Keratinocyte (primary cell): ENCODE measurements at regions not wholly inside any gene's neighbourhood (a gene's known extent, or its start where the extent isn't known, plus 50 kb on each side); places are given as distances from the start of the nearest gene placed in this dataset.

Source experiments
- DNase-seq: peaks from one replicate; pipeline ENCODE4 v3.0.0-alpha.2; 2011; ENCODE audit warnings: low read depth, missing footprints, low spot score
- FAIRE-seq: peaks from 2 replicates; lab custom pipeline; 2011; peaks lifted over from hg19 to GRCh38; lab: Jason Lieb, UNC
- H2AFZ ChIP-seq: 2 replicates; pipeline ENCODE4 v1.6.0; 2012; ENCODE audit warnings: low read length, control low read depth, inconsistent platforms; ENCODE audit not compliant: control insufficient read depth
- H3K27ac ChIP-seq: 2 replicates; pipeline ENCODE4 v1.5.1; 2011; ENCODE audit warnings: low read length; ENCODE audit not compliant: control insufficient read depth, insufficient read depth
- H3K27me3 ChIP-seq: 3 replicates; pipeline ENCODE4 v1.6.0; 2011; ENCODE audit warnings: low read length; ENCODE audit not compliant: control insufficient read depth, insufficient read depth; ENCODE audit errors: extremely low read depth
- H3K36me3 ChIP-seq, 2 experiments: 2 replicates in 1 of 2; 3 replicates in 1 of 2; pipeline ENCODE4 v1.5.1; 2011; ENCODE audit warnings: low read length in 2 of 2, mild to moderate bottlenecking in 1 of 2; ENCODE audit not compliant: control insufficient read depth in 2 of 2, insufficient read depth in 2 of 2; ENCODE audit errors: extremely low read depth in 1 of 2
- H3K4me1 ChIP-seq: 3 replicates; pipeline ENCODE4 v1.5.1; 2011; ENCODE audit warnings: low read length; ENCODE audit not compliant: control insufficient read depth, insufficient read depth; ENCODE audit errors: extremely low read depth
- H3K4me2 ChIP-seq: 3 replicates; pipeline ENCODE4 v1.6.0; 2011; ENCODE audit warnings: low read depth, low read length; ENCODE audit not compliant: control insufficient read depth, insufficient read depth; ENCODE audit errors: extremely low read depth
- H3K4me3 ChIP-seq, 3 experiments: fragments of 200-600 bp in 1 of 3; sonication (generic) in 1 of 3; 2 replicates in 2 of 3; 3 replicates in 1 of 3; pipeline ENCODE4 v1.5.1; 2011 to 2016; ENCODE audit warnings: low read length in 3 of 3, mild to moderate bottlenecking in 3 of 3, control low read depth in 2 of 3, inconsistent platforms in 1 of 3, low read depth in 1 of 3, mixed read lengths in 1 of 3, mixed run types in 1 of 3, moderate library complexity in 1 of 3; ENCODE audit not compliant: control insufficient read depth in 2 of 3, insufficient read depth in 2 of 3; ENCODE audit errors: extremely low read depth in 1 of 3
- H3K79me2 ChIP-seq: 2 replicates; pipeline ENCODE4 v1.6.0; 2012; ENCODE audit warnings: low read length; ENCODE audit not compliant: control insufficient read depth, insufficient read depth
- H3K9ac ChIP-seq: 3 replicates; pipeline ENCODE4 v1.6.0; 2011; ENCODE audit warnings: low read length; ENCODE audit not compliant: control insufficient read depth, insufficient read depth; ENCODE audit errors: extremely low read depth
- H3K9me1 ChIP-seq: 3 replicates; pipeline ENCODE4 v1.6.0; 2011; ENCODE audit warnings: low read length; ENCODE audit not compliant: control insufficient read depth, insufficient read depth; ENCODE audit errors: extremely low read depth
- H3K9me3 ChIP-seq: 2 replicates; pipeline ENCODE4 v1.5.1; 2012; ENCODE audit warnings: low read depth, low read length; ENCODE audit not compliant: control insufficient read depth
- H4K20me1 ChIP-seq: 3 replicates; pipeline ENCODE4 v1.6.0; 2011; ENCODE audit warnings: low read length; ENCODE audit not compliant: control insufficient read depth, insufficient read depth; ENCODE audit errors: extremely low read depth
- EZH2 ChIP-seq: IDR thresholded peaks from one replicate; pipeline ENCODE4 v1.6.1; 2012; ENCODE audit warnings: inconsistent platforms, mild to moderate bottlenecking, low read length, moderate library complexity
- dilution Hi-C: fragments of 300-500 bp; cut with MboI; formaldehyde crosslinking; loops from one replicate; pipeline ENCODE4 v1.7.0; 2020; ENCODE audit warnings: low sequenced_read_pairs; ENCODE audit not compliant: extremely low pct_ligation_motif_present
- TF ChIP-seq, protein P1 (sequence below), 3 experiments: IDR thresholded peaks in 1 of 3; conservative IDR thresholded peaks in 1 of 3; optimal IDR thresholded peaks in 1 of 3; 2 replicates in 2 of 3; 3 replicates in 1 of 3; pipeline versions ENCODE3 to v1.5.1; 2011; ENCODE audit warnings: low read length in 3 of 3, mild to moderate bottlenecking in 3 of 3, moderate library complexity in 2 of 3, control low read depth in 1 of 3, inconsistent platforms in 1 of 3; ENCODE audit not compliant: insufficient read depth in 2 of 3; ENCODE audit errors: extremely low read depth in 1 of 3

DNA sequence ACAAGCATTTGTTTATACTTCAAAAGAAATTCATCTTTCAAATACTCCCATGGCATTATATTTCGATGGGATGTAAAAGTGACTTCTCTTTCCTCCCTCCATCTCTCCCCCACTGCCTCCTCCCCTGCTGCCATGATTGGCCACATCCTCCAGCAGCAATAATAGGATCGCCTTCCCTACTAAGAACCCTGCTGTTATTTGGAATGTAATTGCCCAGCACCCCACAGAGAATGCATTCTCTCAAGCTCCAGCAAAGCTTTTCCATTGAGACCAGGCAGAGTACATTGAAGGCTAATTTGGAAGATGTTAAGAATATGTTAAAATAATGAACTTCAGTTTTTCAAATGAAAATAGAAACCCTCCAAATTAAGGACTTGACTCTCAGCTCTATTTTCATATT, 375.4 kb upstream of the ACVR2A start:
- H3K79me2 ChIP-seq, result no peaks in the 10 kb centered on the region
- no peaks in the 10 kb centered on the region for H3K9me1 ChIP-seq
- no peak for FAIRE-seq
- peaks cover 3% of the 10 kb centered on the region for H3K4me1 ChIP-seq
- no peaks in the 10 kb centered on the region for H3K9me3 ChIP-seq
- H3K36me3 ChIP-seq, result no peaks in the 10 kb centered on the region
- DNase-seq, result no peak
- no peaks in the 10 kb centered on the region for H3K27me3 ChIP-seq
- no peak overlapping the region for H3K4me3 ChIP-seq
- H2AFZ ChIP-seq, result no peak overlapping the region
- H3K27ac ChIP-seq, result no peak overlapping the region
- no peaks in the 10 kb centered on the region for H4K20me1 ChIP-seq
- no peak overlapping the region for H3K9ac ChIP-seq
- H3K4me2 ChIP-seq, result no peak overlapping the region
- dilution Hi-C loops, result no loop called here
- TF ChIP-seq EZH2, result no peak
- TF ChIP-seq, protein P1, sequence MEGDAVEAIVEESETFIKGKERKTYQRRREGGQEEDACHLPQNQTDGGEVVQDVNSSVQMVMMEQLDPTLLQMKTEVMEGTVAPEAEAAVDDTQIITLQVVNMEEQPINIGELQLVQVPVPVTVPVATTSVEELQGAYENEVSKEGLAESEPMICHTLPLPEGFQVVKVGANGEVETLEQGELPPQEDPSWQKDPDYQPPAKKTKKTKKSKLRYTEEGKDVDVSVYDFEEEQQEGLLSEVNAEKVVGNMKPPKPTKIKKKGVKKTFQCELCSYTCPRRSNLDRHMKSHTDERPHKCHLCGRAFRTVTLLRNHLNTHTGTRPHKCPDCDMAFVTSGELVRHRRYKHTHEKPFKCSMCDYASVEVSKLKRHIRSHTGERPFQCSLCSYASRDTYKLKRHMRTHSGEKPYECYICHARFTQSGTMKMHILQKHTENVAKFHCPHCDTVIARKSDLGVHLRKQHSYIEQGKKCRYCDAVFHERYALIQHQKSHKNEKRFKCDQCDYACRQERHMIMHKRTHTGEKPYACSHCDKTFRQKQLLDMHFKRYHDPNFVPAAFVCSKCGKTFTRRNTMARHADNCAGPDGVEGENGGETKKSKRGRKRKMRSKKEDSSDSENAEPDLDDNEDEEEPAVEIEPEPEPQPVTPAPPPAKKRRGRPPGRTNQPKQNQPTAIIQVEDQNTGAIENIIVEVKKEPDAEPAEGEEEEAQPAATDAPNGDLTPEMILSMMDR (optimal IDR thresholded peaks at IDR 0.05 in 1 of 3, IDR thresholded peaks at IDR 0.05 in 1 of 3, conservative IDR thresholded peaks at IDR 0.05 in 1 of 3; ENCODE audit: extremely low read depth in 1 of 3, insufficient read depth in 2 of 3, low read length in 3 of 3), result no peak

DNA sequence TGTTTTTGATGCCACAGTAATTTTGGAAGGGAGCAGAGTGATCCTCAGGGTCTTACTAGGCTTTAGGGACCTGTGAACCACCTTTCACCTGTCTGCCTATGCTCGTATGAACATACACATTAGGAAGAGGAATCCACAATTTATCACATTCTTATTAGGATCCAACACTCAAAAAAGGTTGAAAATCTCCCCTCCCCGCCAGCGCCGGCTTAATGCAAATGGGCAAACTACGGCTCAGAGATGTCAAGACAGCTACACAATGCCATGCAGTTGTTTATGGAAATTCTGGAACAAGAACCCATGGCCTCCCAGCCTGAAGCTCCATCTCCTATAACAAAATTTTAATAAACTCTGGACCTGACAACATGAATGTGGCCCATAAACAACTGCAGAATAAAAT, 375.9 kb upstream of the ACVR2A start:
- dilution Hi-C loops, result no loop called here
- no peak for TF ChIP-seq EZH2
- TF ChIP-seq, protein P1 (optimal IDR thresholded peaks at IDR 0.05 in 1 of 3, IDR thresholded peaks at IDR 0.05 in 1 of 3, conservative IDR thresholded peaks at IDR 0.05 in 1 of 3; ENCODE audit: extremely low read depth in 1 of 3, insufficient read depth in 2 of 3, low read length in 3 of 3), result no peak
- no peak for FAIRE-seq

More for the DNA sequence above, 375.9 kb upstream of the ACVR2A start:
- Histone ChIP-seq H3K27ac (no peak overlapping the region), H3K4me2 (no peak overlapping the region), H3K9ac (no peak overlapping the region), H3K79me2 (no peaks in the 10 kb centered on the region), H3K9me3 (no peaks in the 10 kb centered on the region), H2AFZ (no peak overlapping the region), H3K36me3 (no peaks in the 10 kb centered on the region), H3K27me3 (no peaks in the 10 kb centered on the region), H3K4me1 (peaks cover 3% of the 10 kb centered on the region), H3K9me1 (no peaks in the 10 kb centered on the region), H4K20me1 (no peaks in the 10 kb centered on the region), H3K4me3 (no peak overlapping the region)
- no peak for DNase-seq
